Suprapubic skin (tissue), 4 donors: ENCODE measurements at regions not wholly inside any gene's neighbourhood (a gene's known extent, or its start where the extent isn't known, plus 50 kb on each side); places are given as distances from the start of the nearest gene placed in this dataset.

Experiments used
- DNase-seq, 2 donors: peaks; one replicate each; pipeline ENCODE4 v3.0.0-alpha.2; 2019; ENCODE audit warnings: low spot score in 2 of 2
- H3K27ac ChIP-seq: fragments of 200-600 bp; sonication (generic); one replicate; pipeline ENCODE4 v1.5.1; 2019
- H3K27me3 ChIP-seq: fragments of 200-600 bp; sonication (generic); one replicate; pipeline ENCODE4 v1.5.1; 2019
- H3K36me3 ChIP-seq: fragments of 200-600 bp; sonication (generic); one replicate; pipeline ENCODE4 v1.5.1; 2019
- H3K4me1 ChIP-seq: fragments of 200-600 bp; sonication (generic); one replicate; pipeline ENCODE4 v1.5.1; 2019
- H3K4me3 ChIP-seq: fragments of 200-600 bp; sonication (generic); one replicate; pipeline ENCODE4 v1.5.1; 2019; ENCODE audit warnings: mild to moderate bottlenecking
- H3K9me3 ChIP-seq: fragments of 200-600 bp; sonication (generic); one replicate; pipeline ENCODE4 v1.5.1; 2019
- EP300 ChIP-seq: sonication (generic); formaldehyde crosslinking; IDR thresholded peaks from one replicate; pipeline ENCODE4 v1.6.1; 2017; ENCODE audit warnings: antibody characterized with exemption
- POLR2A ChIP-seq, 2 donors: fragments of 450-650 bp; IDR thresholded peaks; one replicate each; pipeline ENCODE4 v1.6.1; 2017; ENCODE audit warnings: antibody characterized with exemption in 2 of 2, mild to moderate bottlenecking in 2 of 2, moderate library complexity in 2 of 2
- POLR2AphosphoS5 ChIP-seq, 3 donors: sonication (generic); formaldehyde crosslinking; IDR thresholded peaks; one replicate each; pipeline ENCODE4 v1.6.1; 2017; ENCODE audit warnings: antibody characterized with exemption in 3 of 3
- WGBS: methylation state at CpG from one replicate; pipeline ENCODE4 v1.1.5; 2018; 5-methylcytosine and 5-hydroxymethylcytosine counted together
- TF ChIP-seq, protein P1 (sequence below), 2 donors: fragments of 200-600 bp in 1 of 2; fragments of 450-650 bp in 1 of 2; sonication (generic) in 1 of 2; IDR thresholded peaks; one replicate each; pipeline ENCODE4 v1.5.1; 2016 to 2019; ENCODE audit warnings: antibody characterized with exemption in 2 of 2, mild to moderate bottlenecking in 1 of 2, moderate library complexity in 1 of 2

DNA sequence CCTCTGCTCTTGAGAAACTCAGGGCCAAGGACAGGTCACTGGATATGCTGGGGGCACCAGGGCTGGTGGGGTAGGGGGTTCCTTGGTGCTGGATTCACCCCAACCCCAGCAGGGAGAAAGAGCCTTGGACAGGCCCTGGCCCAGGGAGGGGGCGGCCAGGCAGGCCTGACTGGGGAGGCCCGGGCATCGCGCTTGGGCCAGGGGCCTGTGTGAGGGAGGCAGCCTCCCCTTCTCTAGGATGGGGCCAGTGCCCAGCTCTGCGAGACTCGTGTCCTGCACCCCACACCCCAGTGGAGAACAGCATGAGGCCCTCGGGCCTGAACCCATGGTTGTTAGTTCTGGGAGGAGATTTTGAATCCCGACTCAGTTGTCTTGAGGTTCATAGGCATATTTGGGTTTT, 217.1 kb downstream of the ZNF248 start:
- no peaks in the 10 kb centered on the region for H3K4me1 ChIP-seq
- H3K27ac ChIP-seq: no peak overlapping the region
- no peaks in the 10 kb centered on the region for H3K27me3 ChIP-seq
- WGBS: 74% methylated on average over 4 of the region's 8 CpGs
- no peak for DNase-seq
- peaks cover 6% of the 10 kb centered on the region for H3K9me3 ChIP-seq
- H3K36me3 ChIP-seq: no peaks in the 10 kb centered on the region
- no peak for TF ChIP-seq POLR2A (IDR thresholded peaks at IDR 0.05)
- no peak for TF ChIP-seq EP300
- TF ChIP-seq POLR2AphosphoS5 (IDR thresholded peaks at IDR 0.05): no peak
- TF ChIP-seq, protein P1, sequence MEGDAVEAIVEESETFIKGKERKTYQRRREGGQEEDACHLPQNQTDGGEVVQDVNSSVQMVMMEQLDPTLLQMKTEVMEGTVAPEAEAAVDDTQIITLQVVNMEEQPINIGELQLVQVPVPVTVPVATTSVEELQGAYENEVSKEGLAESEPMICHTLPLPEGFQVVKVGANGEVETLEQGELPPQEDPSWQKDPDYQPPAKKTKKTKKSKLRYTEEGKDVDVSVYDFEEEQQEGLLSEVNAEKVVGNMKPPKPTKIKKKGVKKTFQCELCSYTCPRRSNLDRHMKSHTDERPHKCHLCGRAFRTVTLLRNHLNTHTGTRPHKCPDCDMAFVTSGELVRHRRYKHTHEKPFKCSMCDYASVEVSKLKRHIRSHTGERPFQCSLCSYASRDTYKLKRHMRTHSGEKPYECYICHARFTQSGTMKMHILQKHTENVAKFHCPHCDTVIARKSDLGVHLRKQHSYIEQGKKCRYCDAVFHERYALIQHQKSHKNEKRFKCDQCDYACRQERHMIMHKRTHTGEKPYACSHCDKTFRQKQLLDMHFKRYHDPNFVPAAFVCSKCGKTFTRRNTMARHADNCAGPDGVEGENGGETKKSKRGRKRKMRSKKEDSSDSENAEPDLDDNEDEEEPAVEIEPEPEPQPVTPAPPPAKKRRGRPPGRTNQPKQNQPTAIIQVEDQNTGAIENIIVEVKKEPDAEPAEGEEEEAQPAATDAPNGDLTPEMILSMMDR (IDR thresholded peaks at IDR 0.05): no peak
- H3K4me3 ChIP-seq: no peak overlapping the region

GRCh38 chr10:37639200-37639599, 218.2 kb downstream of the ZNF248 start:
- DNase-seq: no peak
- peaks cover 7% of the 10 kb centered on the region for H3K9me3 ChIP-seq

GRCh38 chr10:37638569-37638968, 218.8 kb downstream of the ZNF248 start:
- TF ChIP-seq EP300: no peak
- no peak for TF ChIP-seq POLR2AphosphoS5 (IDR thresholded peaks at IDR 0.05)
- no peak for TF ChIP-seq POLR2A (IDR thresholded peaks at IDR 0.05)
- TF ChIP-seq, protein P1 (IDR thresholded peaks at IDR 0.05): no peak
- no peak overlapping the region for H3K4me3 ChIP-seq
- H3K9me3 ChIP-seq: peaks cover 11% of the 10 kb centered on the region
- 70% methylated on average over 1 of the region's 1 CpG for WGBS
- no peaks in the 10 kb centered on the region for H3K27me3 ChIP-seq
- no peaks in the 10 kb centered on the region for H3K4me1 ChIP-seq
- DNase-seq: no peak
- H3K27ac ChIP-seq: no peak overlapping the region
- no peaks in the 10 kb centered on the region for H3K36me3 ChIP-seq

More at GRCh38 chr10:37639200-37639599, 218.2 kb downstream of the ZNF248 start:
- Histone ChIP-seq H3K4me3 (no peak overlapping the region), H3K27ac (no peak overlapping the region), H3K36me3 (no peaks in the 10 kb centered on the region), H3K27me3 (no peaks in the 10 kb centered on the region), H3K4me1 (no peaks in the 10 kb centered on the region)
- WGBS: 82% methylated on average over 1 of the region's 5 CpGs
- no peak for TF ChIP-seq POLR2A (IDR thresholded peaks at IDR 0.05)
- no peak for TF ChIP-seq EP300
- TF ChIP-seq POLR2AphosphoS5 (IDR thresholded peaks at IDR 0.05): no peak
- TF ChIP-seq, protein P1 (IDR thresholded peaks at IDR 0.05): no peak

- Histone ChIP-seq H3K9me3 (peaks cover 13% of the 10 kb centered on the region), H3K4me1 (no peaks in the 10 kb centered on the region), H3K27me3 (no peaks in the 10 kb centered on the region), H3K4me3 (no peak overlapping the region), H3K27ac (no peak overlapping the region), H3K36me3 (no peaks in the 10 kb centered on the region)
- no peak for DNase-seq
- 93% methylated on average over 15 of the region's 20 CpGs for WGBS
- TF ChIP-seq POLR2A (IDR thresholded peaks at IDR 0.05): no peak
- no peak for TF ChIP-seq POLR2AphosphoS5 (IDR thresholded peaks at IDR 0.05)
- TF ChIP-seq, protein P1 (IDR thresholded peaks at IDR 0.05): no peak
- no peak for TF ChIP-seq EP300
Measured at GRCh38 chr10:37634351-37634880, 223.0 kb downstream of the ZNF248 start.

GRCh38 chr10:37632641-37633040, 224.8 kb downstream of the ZNF248 start:
- Histone ChIP-seq H3K36me3 (no peaks in the 10 kb centered on the region), H3K9me3 (peaks cover 7% of the 10 kb centered on the region), H3K27ac (no peak overlapping the region), H3K4me3 (no peak overlapping the region), H3K4me1 (no peaks in the 10 kb centered on the region), H3K27me3 (no peaks in the 10 kb centered on the region)
- 89% methylated on average over 2 of the region's 2 CpGs for WGBS
- DNase-seq: no peak
- no peak for TF ChIP-seq POLR2A (IDR thresholded peaks at IDR 0.05)
- no peak for TF ChIP-seq POLR2AphosphoS5 (IDR thresholded peaks at IDR 0.05)
- no peak for TF ChIP-seq EP300
- TF ChIP-seq, protein P1 (IDR thresholded peaks at IDR 0.05): no peak
